Osteocyte (in vitro differentiated cells): ENCODE measurements at regions not wholly inside any gene's neighbourhood (a gene's known extent, or its start where the extent isn't known, plus 50 kb on each side); places are given as distances from the start of the nearest gene placed in this dataset.

ENCODE experiments used
- DNase-seq: peaks from one replicate; pipeline ENCODE4 v3.0.0; 2021; ENCODE audit warnings: mixed read lengths; ENCODE audit not compliant: unreplicated experiment; ENCODE audit errors: extremely low spot score
- H3K27ac Mint-ChIP-seq: one replicate; pipeline ENCODE4 v1.8.0; 2021; ENCODE audit warnings: mild to moderate bottlenecking, mixed read lengths; ENCODE audit not compliant: unreplicated experiment
- H3K27me3 Mint-ChIP-seq: one replicate; pipeline ENCODE4 v1.8.0; 2021; ENCODE audit warnings: mixed read lengths; ENCODE audit not compliant: unreplicated experiment
- H3K36me3 Mint-ChIP-seq: one replicate; pipeline ENCODE4 v1.8.0; 2021; ENCODE audit warnings: mixed read lengths; ENCODE audit not compliant: unreplicated experiment
- H3K4me1 Mint-ChIP-seq: one replicate; pipeline ENCODE4 v1.8.0; 2021; ENCODE audit warnings: mixed read lengths; ENCODE audit not compliant: unreplicated experiment
- H3K4me3 Mint-ChIP-seq: one replicate; pipeline ENCODE4 v1.8.0; 2021; ENCODE audit warnings: mild to moderate bottlenecking, moderate library complexity, mixed read lengths; ENCODE audit not compliant: unreplicated experiment
- H3K9me3 Mint-ChIP-seq: one replicate; pipeline ENCODE4 v1.8.0; 2021; ENCODE audit warnings: mixed read lengths; ENCODE audit not compliant: unreplicated experiment
- CTCF ChIP-seq: fragments of 200-600 bp; sonication (generic); IDR thresholded peaks from 2 replicates; pipeline ENCODE4 v1.5.0; 2021; ENCODE audit warnings: antibody characterized with exemption, mild to moderate bottlenecking, moderate library complexity

- Mint-ChIP-seq H3K9me3 (no peaks in the 10 kb centered on the region), H3K4me3 (no peak overlapping the region), H3K27ac (no peak overlapping the region), H3K27me3 (peaks cover 6% of the 10 kb centered on the region), H3K36me3 (peaks cover 11% of the 10 kb centered on the region), H3K4me1 (peaks cover 15% of the 10 kb centered on the region)
- no peak for TF ChIP-seq CTCF
- no peak for DNase-seq
Observed at GRCh38 chr3:44020143-44020542, 221.5 kb upstream of the TOPAZ1 start.

- Mint-ChIP-seq H3K9me3 (no peaks in the 10 kb centered on the region), H3K4me1 (peaks cover 15% of the 10 kb centered on the region), H3K27me3 (peaks cover 6% of the 10 kb centered on the region), H3K4me3 (peak overlapping the region; percentile 77), H3K36me3 (peaks cover 9% of the 10 kb centered on the region), H3K27ac (peak overlapping the region; percentile 43)
- no peak for DNase-seq
- TF ChIP-seq CTCF: no peak
Observed at GRCh38 chr3:44021651-44022594, 219.8 kb upstream of the TOPAZ1 start.

- Mint-ChIP-seq H3K27ac (no peak overlapping the region), H3K4me1 (peaks cover 15% of the 10 kb centered on the region), H3K27me3 (peaks cover 6% of the 10 kb centered on the region), H3K9me3 (no peaks in the 10 kb centered on the region), H3K36me3 (peaks cover 2% of the 10 kb centered on the region), H3K4me3 (no peak overlapping the region)
- no peak for TF ChIP-seq CTCF
- no peak for DNase-seq
Observed at GRCh38 chr3:44023961-44024593, 217.6 kb upstream of the TOPAZ1 start.

GRCh38 chr3:44026220-44026865 is 215.3 kb upstream of the TOPAZ1 start:
- Mint-ChIP-seq H3K27ac (no peak overlapping the region), H3K4me1 (peaks cover 10% of the 10 kb centered on the region), H3K27me3 (peaks cover 5% of the 10 kb centered on the region), H3K9me3 (no peaks in the 10 kb centered on the region), H3K4me3 (no peak overlapping the region), H3K36me3 (no peaks in the 10 kb centered on the region)
- DNase-seq: no peak
- no peak for TF ChIP-seq CTCF

GRCh38 chr3:44029100-44029499 is 212.6 kb upstream of the TOPAZ1 start:
- Mint-ChIP-seq H3K4me3 (no peak overlapping the region), H3K27ac (no peak overlapping the region), H3K27me3 (no peaks in the 10 kb centered on the region), H3K9me3 (no peaks in the 10 kb centered on the region), H3K36me3 (no peaks in the 10 kb centered on the region), H3K4me1 (no peaks in the 10 kb centered on the region)
- DNase-seq: no peak
- TF ChIP-seq CTCF: no peak
